Loucy (cell line): ENCODE measurements at regions not wholly inside any gene's neighbourhood (a gene's known extent, or its start where the extent isn't known, plus 50 kb on each side); places are given as distances from the start of the nearest gene placed in this dataset.

Experiments used
- EZH2phosphoT487 ChIP-seq: fragments of 200-600 bp; IDR thresholded peaks from 2 replicates; pipeline ENCODE4 v1.6.1; 2018; ENCODE audit warnings: antibody characterized with exemption, mild to moderate bottlenecking, moderate library complexity, borderline replicate concordance
- TF ChIP-seq, protein P1 (sequence below): fragments of 200-600 bp; sonication (generic); conservative IDR thresholded peaks from 2 replicates; pipeline ENCODE4 v1.5.1; 2014; ENCODE audit warnings: mild to moderate bottlenecking, antibody characterized with exemption, low read length

DNA sequence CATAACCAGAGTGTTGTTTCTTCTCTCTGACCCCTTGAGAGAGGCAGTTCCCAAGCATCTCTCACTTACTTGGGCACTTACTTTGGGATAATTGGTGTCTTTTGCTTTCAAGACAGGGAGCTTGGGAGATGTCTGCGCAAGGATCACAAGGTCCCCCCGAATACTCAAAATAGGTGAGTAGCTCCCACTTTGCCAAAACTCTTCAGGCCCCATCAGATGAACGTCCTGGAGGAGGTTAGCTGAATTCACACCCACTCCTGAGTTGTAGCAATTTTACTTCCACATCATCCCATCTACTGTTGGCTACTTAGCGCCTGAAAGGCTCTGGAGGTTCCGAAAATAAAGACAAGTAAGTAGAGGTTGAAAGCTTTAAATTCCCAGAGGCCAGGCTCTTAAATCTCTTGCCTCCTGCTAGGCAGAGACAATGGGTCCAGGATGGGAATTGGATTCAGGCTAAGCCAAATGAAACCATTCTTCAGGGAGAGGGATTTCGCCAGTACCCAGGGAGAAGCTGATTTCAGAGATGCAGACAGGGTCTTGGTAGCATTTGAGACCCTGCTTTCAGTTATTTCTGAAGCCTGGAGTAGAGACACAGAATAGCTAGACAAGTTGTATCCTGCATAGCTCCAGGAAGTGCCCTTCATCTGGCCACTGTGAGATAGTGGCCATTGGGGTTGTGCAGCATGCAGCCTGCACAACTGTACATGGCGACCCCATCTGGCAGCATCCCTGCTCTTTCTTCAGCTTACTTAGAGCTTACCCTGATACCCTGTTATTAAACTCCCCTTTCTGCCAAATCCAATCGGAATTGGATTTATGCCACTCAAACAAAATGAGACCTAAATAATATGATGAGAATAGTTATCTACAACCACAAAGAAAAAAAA, 60.1 kb downstream of the BOD1 start:
- TF ChIP-seq, protein P1, sequence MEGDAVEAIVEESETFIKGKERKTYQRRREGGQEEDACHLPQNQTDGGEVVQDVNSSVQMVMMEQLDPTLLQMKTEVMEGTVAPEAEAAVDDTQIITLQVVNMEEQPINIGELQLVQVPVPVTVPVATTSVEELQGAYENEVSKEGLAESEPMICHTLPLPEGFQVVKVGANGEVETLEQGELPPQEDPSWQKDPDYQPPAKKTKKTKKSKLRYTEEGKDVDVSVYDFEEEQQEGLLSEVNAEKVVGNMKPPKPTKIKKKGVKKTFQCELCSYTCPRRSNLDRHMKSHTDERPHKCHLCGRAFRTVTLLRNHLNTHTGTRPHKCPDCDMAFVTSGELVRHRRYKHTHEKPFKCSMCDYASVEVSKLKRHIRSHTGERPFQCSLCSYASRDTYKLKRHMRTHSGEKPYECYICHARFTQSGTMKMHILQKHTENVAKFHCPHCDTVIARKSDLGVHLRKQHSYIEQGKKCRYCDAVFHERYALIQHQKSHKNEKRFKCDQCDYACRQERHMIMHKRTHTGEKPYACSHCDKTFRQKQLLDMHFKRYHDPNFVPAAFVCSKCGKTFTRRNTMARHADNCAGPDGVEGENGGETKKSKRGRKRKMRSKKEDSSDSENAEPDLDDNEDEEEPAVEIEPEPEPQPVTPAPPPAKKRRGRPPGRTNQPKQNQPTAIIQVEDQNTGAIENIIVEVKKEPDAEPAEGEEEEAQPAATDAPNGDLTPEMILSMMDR, result no peak
- no peak for TF ChIP-seq EZH2phosphoT487
